ENCODE measurements at regions not wholly inside any gene's neighbourhood (a gene's known extent, or its start where the extent isn't known, plus 50 kb on each side); places are given as distances from the start of the nearest gene placed in this dataset.
"Not testable (repeated sequence)": the region's sequence is repeated elsewhere in the genome, so short reads cannot be mapped to it uniquely, and the experiment has no call there.

DNA sequence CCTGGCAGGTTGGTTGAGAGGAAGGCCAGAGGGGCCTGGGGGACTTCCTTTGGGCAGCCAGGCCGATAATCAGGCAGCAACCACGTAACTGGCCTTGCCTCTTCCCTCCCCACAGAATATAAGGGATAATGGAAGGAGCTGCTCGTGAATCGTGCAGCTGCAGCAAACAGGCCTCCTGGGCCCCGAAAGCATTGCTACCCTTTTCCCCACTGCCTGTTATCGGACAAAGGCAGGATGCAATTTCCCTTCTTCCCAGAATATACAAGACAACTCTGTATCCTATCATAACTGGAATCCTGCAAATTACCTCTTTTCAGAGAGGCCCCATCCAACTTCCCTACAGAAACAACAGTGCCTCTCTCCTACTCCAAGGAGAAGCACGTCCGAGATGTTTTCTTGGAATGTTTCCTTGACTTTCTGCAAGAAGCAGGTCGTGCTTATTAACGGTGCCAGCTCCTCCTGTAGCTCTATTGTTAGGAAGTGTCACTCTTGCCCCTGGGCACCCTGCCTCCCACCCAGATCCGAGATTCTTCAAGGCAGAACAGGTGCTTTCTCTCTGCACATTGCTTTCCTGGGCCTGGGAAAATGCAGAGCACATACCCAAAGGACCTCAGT is 106.0 kb upstream of the TIAM1 start:
- DNase-seq: no peak

DNA sequence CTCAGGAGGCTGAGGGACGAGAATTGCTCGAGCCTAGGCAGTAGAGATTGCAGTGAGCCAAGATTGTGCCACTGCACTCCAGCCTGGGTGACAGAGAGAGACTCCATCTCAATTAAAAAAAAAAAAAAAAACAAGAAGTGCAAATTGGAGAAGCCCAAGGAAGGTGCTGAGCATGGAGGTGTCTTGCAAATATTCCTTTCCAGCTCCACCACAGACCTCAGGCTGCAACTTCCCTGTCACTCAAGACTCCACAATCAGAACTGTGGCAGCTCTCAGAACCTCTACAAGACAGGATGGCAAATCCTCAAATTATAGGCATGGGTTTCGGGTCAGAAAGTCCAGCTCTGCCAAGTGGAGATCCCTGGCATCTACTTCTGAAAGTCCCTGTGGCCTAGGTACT is 104.4 kb upstream of the TIAM1 start:
- DNase-seq: no peak

- DNase-seq: no peak
These were observed 103.4 kb upstream of the TIAM1 start for GRCh38 chr21:31447505-31447904.

- DNase-seq: no peak
These were observed 102.3 kb upstream of the TIAM1 start for GRCh38 chr21:31446226-31446855.

GRCh38 chr21:31445137-31445536 is 101.1 kb upstream of the TIAM1 start:
- no peak for DNase-seq

GRCh38 chr21:31443736-31444521 is 99.9 kb upstream of the TIAM1 start:
- DNase-seq: no peak

GRCh38 chr21:31442339-31442738 is 98.3 kb upstream of the TIAM1 start:
- DNase-seq: no peak

DNA sequence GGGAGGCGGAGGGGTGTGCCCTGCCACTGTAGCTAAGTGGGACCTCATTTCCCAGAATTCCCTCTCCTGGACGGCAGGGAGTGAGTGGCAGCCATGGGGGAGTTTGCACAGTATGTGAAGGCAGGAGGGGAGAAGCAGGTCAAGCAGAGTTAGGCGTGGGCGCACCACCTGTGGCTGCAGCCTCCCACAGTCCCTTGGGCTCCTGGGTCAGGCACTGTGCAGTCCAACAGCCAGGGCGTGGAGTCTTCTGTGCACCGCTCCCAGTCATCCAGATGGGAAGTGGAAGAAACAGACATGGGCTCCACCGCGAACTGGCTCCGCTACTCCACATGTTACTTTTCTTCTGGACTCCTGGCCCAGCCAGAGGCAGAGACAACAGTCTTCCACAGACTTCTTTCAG is 85.4 kb upstream of the TIAM1 start:
- DNase-seq: no peak

- DNase-seq: no peak
These were observed 82.3 kb upstream of the TIAM1 start for GRCh38 chr21:31426235-31426797.

DNA sequence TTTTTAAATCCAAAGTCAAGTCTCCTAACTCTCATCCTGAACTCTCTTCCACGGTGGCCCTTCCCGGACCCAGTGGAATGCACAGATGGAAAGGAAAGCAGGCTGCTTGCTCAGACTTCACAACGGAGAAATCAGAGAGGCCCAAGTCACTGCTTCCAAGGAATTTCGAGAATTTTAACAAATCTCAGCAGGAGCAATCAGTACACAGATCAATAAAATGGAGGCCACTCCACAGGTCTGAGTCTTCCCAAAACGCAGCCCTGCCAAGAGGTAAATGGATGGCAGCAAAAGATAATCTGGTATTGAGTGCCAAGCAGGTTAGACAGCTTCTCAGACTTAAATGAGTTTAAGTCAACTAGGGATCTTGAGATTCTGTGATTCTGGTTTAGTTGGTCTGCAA is 81.1 kb upstream of the TIAM1 start:
- no peak for DNase-seq

GRCh38 chr21:31424058-31424457 is 80.0 kb upstream of the TIAM1 start:
- no peak for DNase-seq

GRCh38 chr21:31420988-31421387 is 76.9 kb upstream of the TIAM1 start:
- no peak for DNase-seq

DNA sequence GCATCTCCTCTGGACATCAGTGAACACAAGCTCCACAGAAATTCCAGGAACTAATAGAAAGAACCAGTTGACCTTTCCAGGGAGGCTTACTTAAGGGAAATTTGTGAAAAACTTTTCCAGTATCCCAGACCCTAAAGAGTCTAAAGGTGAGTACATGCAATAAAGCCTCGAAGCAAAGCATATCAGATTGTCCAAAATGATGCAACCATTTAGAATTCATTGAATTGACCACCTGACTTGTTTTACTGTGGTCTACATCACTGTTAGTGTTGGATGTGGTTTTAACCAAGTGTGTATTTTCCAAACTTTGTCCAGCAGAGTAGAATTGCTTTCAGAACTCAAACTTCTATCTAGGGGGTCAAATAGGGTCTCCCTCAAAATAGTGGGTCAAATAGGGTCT is 76.3 kb upstream of the TIAM1 start:
- DNase-seq: no peak

- DNase-seq: no peak
These were observed 74.4 kb upstream of the TIAM1 start for GRCh38 chr21:31418377-31419001.

DNA sequence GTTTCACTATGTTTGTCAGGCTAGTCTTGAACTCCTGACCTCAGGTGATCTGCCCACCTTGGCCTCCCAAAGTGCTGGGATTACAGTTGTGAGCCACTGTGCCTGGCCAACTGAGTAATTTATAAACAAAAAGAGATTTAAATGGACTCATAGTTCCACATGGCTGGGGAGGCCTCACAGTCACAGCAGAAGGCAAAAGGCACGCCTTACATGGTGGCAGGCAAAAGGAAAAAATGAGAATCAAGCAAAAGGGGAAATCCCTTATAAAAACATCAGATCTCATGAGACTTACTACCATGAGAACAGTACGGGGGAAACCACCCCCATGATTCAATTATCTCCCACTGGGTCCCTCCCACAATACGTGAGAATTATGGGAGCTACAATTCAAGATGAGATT is 73.2 kb upstream of the TIAM1 start:
- not testable (repeated sequence) for DNase-seq

GRCh38 chr21:31416465-31416864 is 72.4 kb upstream of the TIAM1 start:
- no peak for DNase-seq

DNA sequence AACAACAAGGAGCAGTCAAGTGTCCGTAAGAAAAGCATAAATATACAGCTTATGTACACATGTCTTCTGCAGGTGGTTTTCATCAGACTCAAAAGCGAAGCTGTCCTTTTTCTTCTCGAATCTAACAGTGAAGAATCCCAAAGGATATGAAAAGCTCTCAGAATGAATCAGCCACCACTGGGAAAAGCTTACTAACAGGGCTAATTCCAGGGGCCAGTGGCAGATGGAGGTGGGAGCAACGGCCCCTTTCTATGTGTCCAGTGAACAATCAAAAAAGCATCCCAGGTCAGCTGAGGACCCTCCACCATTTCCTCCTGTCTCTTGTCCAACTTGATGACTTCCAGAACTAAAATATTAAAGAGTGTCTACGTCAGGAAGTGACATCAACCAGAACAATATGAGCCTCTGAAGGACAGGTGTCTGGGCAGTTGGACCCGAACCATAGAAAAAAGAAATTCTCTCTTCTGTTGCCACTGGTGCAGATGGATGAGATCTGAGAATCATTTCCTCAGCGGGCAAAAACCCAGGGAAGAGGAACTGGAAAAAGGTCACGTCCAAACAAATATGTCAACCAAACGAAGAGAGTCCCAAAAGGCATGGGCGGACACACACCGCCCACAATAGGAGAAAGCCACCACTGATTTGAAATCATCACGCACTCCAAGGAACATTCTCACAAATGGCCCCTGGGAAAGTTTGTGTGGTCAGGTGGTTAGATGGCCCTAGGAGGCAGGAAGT is 70.4 kb upstream of the TIAM1 start:
- DNase-seq: no peak

- no peak for DNase-seq
These were observed 69.6 kb upstream of the TIAM1 start for GRCh38 chr21:31413698-31414097.

DNA sequence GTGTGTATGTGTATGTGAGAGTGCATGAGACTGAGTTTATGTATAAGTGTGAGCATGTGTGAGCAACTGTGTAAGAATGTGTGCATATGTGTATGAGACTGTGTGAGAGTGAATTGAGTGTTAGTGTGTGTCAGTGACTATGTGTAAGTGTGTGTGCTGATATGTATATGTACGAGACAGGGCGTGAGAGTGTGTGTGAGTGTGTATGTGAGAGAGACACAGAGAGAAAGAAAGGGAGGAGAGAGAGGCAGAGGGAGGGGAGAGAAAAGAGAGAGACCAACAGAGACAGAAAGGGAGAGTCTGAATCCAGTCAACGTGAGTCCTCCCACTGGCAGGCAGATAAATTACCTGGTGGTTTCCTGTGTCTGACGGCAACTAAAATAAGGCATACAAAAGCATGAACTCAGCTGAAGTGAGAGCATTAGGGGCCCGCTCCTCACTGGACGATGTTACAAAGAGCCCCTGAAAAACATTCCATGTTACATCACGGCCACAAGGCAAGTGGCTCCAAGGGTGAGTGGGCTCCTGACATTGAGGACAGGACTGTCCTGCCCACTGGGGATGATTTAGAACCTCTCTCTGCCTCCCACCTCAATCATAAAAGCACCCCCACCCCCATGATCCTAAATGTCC is 66.6 kb upstream of the TIAM1 start:
- DNase-seq: no peak

DNA sequence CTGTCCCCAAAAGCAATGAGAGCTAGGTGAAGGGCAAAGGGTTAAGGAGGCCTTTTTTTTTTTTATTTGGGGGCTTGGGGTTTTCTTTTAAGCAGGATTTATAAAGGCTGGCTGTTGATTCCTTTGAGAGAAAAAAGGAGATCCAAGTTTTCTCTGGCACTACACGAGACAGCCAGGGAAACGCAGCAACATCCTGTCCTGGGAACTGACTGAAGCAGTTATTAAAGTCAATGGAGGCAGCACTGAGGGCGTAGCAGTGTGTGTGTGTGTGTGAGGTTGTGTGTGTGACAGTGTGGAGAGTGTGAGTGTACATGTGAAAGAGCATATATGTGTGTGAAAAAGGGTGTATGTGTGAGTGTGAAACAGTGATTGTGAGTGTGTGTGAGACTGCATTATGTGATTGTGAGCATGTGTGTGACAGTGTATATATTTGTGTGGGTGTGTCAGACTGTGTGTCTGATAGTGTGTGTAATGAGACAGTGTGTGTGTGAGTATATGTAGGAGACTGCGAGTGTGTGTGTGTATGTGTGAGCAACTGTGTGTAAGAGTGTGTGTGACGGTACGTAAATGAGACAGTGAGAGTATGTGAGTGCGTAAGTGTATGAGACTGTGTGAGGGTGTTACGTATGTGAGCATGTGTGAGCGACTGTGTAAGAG is 65.9 kb upstream of the TIAM1 start:
- DNase-seq: no peak

GRCh38 chr21:31408301-31409088 is 64.4 kb upstream of the TIAM1 start:
- no peak for DNase-seq

Data from amniotic stem cell (primary cell).